ENCODE measurements at regions not wholly inside any gene's neighbourhood (a gene's known extent, or its start where the extent isn't known, plus 50 kb on each side); places are given as distances from the start of the nearest gene placed in this dataset.

DNA sequence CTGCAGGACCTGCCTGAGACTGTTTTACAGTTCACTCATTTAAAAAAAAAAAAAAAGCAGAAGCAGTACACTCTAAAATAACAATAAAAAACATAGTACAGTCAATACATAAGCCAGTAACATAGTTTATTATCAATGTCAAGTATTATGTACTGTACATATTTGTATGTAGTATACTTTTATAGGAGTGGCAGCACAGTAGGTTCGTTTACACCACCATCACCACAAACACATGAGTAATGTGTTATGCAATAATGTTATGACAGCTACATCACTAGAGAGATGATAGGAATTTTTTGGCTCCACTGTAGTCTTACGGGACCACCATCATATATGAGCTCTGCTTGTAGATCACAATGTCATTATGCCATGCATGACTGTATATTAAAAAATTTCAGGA, 462.8 kb downstream of the ISL1 start:
- TF ChIP-seq, protein P1, sequence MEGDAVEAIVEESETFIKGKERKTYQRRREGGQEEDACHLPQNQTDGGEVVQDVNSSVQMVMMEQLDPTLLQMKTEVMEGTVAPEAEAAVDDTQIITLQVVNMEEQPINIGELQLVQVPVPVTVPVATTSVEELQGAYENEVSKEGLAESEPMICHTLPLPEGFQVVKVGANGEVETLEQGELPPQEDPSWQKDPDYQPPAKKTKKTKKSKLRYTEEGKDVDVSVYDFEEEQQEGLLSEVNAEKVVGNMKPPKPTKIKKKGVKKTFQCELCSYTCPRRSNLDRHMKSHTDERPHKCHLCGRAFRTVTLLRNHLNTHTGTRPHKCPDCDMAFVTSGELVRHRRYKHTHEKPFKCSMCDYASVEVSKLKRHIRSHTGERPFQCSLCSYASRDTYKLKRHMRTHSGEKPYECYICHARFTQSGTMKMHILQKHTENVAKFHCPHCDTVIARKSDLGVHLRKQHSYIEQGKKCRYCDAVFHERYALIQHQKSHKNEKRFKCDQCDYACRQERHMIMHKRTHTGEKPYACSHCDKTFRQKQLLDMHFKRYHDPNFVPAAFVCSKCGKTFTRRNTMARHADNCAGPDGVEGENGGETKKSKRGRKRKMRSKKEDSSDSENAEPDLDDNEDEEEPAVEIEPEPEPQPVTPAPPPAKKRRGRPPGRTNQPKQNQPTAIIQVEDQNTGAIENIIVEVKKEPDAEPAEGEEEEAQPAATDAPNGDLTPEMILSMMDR (conservative IDR thresholded peaks at IDR 0.05 in 1 of 2, IDR thresholded peaks at IDR 0.05 in 1 of 2; ENCODE audit: extremely low read depth in 1 of 2, insufficient read depth in 1 of 2, low read depth in 1 of 2, low read length in 2 of 2): no peak
- TF ChIP-seq EZH2 (IDR thresholded peaks at IDR 0.05; ENCODE audit: borderline replicate concordance, low read length): no peak
